Ectodermal cell (in vitro differentiated cells): ENCODE measurements at regions not wholly inside any gene's neighbourhood (a gene's known extent, or its start where the extent isn't known, plus 50 kb on each side); places are given as distances from the start of the nearest gene placed in this dataset.

Source experiments
- H3K27ac ChIP-seq: 2 replicates; pipeline ENCODE4 v1.7.0; 2013; ENCODE audit warnings: mild to moderate bottlenecking, low read depth, low read length; ENCODE audit not compliant: insufficient read depth, poor library complexity, severe bottlenecking
- H3K27me3 ChIP-seq: 2 replicates; pipeline ENCODE4 v1.7.0; 2013; ENCODE audit warnings: mild to moderate bottlenecking, low read length; ENCODE audit not compliant: insufficient read depth, control insufficient read depth, poor library complexity, severe bottlenecking
- H3K36me3 ChIP-seq: one replicate; pipeline ENCODE4 v1.7.0; 2013; ENCODE audit warnings: low read length; ENCODE audit not compliant: control insufficient read depth, insufficient read depth
- H3K4me1 ChIP-seq: one replicate; pipeline ENCODE4 v1.7.0; 2013; ENCODE audit warnings: low read length; ENCODE audit not compliant: control insufficient read depth, insufficient read depth
- H3K4me3 ChIP-seq: 2 replicates; pipeline ENCODE4 v1.7.0; 2013; ENCODE audit warnings: low read depth, low read length, control low read depth; ENCODE audit not compliant: insufficient read depth
- H3K9me3 ChIP-seq: 2 replicates; pipeline ENCODE4 v1.7.0; 2013; ENCODE audit warnings: mild to moderate bottlenecking, low read length, moderate library complexity; ENCODE audit not compliant: control insufficient read depth
- WGBS, 2 experiments: methylation state at CpG; one replicate each; pipeline ENCODE4 v1.1.7; 2013; ENCODE audit warnings: missing lambda C conversion rate in 2 of 2; 5-methylcytosine and 5-hydroxymethylcytosine counted together

DNA sequence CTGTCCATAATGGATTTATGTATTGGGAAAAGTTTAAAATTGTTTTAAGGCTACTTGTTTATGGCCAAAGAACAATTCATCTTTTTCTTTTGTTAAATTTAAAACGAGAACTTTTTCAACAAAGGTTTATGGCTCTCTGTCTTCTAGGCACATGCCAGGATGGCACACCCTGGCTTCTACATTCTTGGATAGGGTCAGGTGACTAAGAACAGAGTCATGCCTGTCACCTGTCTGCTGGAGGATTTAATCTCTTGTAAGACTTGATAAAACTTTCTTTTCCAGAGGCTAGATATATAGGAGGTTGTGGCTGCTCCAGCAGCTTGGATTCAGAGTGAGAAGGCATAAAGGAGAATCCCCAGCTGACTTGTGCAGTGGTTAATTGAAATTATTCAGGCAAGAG, 915.4 kb downstream of the GATA3 start:
- no peaks in the 10 kb centered on the region for H3K4me1 ChIP-seq
- H3K27me3 ChIP-seq = no peaks in the 10 kb centered on the region
- no peaks in the 10 kb centered on the region for H3K9me3 ChIP-seq
- WGBS, 2 experiments = 92 to 100% methylated on average over 1 of the region's 1 CpG
- no peak overlapping the region for H3K4me3 ChIP-seq
- no peak overlapping the region for H3K27ac ChIP-seq
- H3K36me3 ChIP-seq = no peaks in the 10 kb centered on the region

GRCh38 chr10:8975535-8975934, 921.0 kb downstream of the GATA3 start:
- Histone ChIP-seq H3K4me3 (no peak overlapping the region), H3K27me3 (no peaks in the 10 kb centered on the region), H3K36me3 (no peaks in the 10 kb centered on the region), H3K4me1 (no peaks in the 10 kb centered on the region), H3K9me3 (no peaks in the 10 kb centered on the region), H3K27ac (no peak overlapping the region)
- WGBS, 2 experiments = 81 to 82% methylated on average over 4 of the region's 4 CpGs

GRCh38 chr10:8978100-8978499, 923.6 kb downstream of the GATA3 start:
- WGBS, 2 experiments = 88 to 97% methylated on average over 2 of the region's 3 CpGs
- no peaks in the 10 kb centered on the region for H3K27me3 ChIP-seq

GRCh38 chr10:8979976-8980375, 925.5 kb downstream of the GATA3 start:
- Histone ChIP-seq H3K27me3 (no peaks in the 10 kb centered on the region), H3K27ac (no peak overlapping the region), H3K4me3 (no peak overlapping the region), H3K4me1 (no peaks in the 10 kb centered on the region), H3K36me3 (no peaks in the 10 kb centered on the region), H3K9me3 (no peaks in the 10 kb centered on the region)
- WGBS, 2 experiments = 93 to 94% methylated on average over 2 to 4 of the region's 4 CpGs

More at GRCh38 chr10:8978100-8978499, 923.6 kb downstream of the GATA3 start:
- H3K9me3 ChIP-seq = no peaks in the 10 kb centered on the region
- H3K27ac ChIP-seq = no peak overlapping the region
- H3K36me3 ChIP-seq = no peaks in the 10 kb centered on the region
- H3K4me3 ChIP-seq = no peak overlapping the region
- H3K4me1 ChIP-seq = no peaks in the 10 kb centered on the region

DNA sequence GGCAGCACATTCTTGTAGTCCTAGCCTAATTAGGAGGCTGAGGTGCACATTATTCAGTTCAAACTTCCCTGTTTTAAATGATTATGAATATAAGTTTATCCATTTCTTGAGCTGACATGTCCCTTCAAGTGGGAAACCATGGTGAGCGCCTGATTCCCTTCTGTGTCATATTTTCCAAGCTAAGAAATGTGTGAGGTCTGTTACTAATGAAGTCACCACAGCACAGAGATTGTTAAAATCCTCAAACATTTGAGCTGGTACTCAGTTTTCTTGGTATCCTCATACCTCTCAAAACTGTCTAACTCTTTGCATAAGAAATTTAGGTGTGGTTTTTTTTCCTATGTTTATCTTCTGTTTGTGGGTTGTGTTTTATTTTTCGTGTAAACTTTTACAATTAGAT, 926.8 kb downstream of the GATA3 start:
- H3K9me3 ChIP-seq = no peaks in the 10 kb centered on the region
- 83 to 95% methylated on average over 1 to 2 of the region's 2 CpGs for WGBS, 2 experiments
- no peaks in the 10 kb centered on the region for H3K4me1 ChIP-seq
- H3K27me3 ChIP-seq = no peaks in the 10 kb centered on the region
- H3K27ac ChIP-seq = no peak overlapping the region
- no peak overlapping the region for H3K4me3 ChIP-seq
- no peaks in the 10 kb centered on the region for H3K36me3 ChIP-seq

DNA sequence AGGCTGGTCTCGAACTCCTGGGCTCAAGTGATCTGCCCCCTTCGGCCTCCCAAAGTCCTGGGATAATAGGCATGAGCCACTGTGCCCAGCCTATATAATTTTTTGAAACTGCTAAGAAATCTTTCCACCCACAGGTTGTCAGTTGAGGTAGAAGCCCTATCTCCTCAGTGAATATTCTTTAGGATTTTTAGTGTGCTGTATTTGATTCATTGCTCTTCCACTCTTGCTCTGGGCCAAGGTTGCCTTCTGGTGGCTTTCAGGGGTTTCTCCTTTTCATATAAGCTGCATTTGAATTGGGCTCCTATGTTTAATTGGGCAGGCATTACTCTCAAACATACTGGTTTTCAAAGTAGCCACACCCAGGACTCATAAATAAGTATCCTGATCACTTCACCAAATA, 931.2 kb downstream of the GATA3 start:
- no peaks in the 10 kb centered on the region for H3K4me1 ChIP-seq
- H3K27ac ChIP-seq = no peak overlapping the region
- 90 to 96% methylated on average over 2 of the region's 2 CpGs for WGBS, 2 experiments
- no peak overlapping the region for H3K4me3 ChIP-seq
- no peaks in the 10 kb centered on the region for H3K9me3 ChIP-seq
- H3K27me3 ChIP-seq = no peaks in the 10 kb centered on the region
- no peaks in the 10 kb centered on the region for H3K36me3 ChIP-seq

- WGBS, 2 experiments = 87 to 89% methylated on average over 6 of the region's 6 CpGs
- Histone ChIP-seq H3K27me3 (no peaks in the 10 kb centered on the region), H3K9me3 (no peaks in the 10 kb centered on the region), H3K36me3 (no peaks in the 10 kb centered on the region), H3K4me1 (no peaks in the 10 kb centered on the region), H3K4me3 (no peak overlapping the region), H3K27ac (no peak overlapping the region)
Measured at GRCh38 chr10:8986975-8987374, 932.5 kb downstream of the GATA3 start.

DNA sequence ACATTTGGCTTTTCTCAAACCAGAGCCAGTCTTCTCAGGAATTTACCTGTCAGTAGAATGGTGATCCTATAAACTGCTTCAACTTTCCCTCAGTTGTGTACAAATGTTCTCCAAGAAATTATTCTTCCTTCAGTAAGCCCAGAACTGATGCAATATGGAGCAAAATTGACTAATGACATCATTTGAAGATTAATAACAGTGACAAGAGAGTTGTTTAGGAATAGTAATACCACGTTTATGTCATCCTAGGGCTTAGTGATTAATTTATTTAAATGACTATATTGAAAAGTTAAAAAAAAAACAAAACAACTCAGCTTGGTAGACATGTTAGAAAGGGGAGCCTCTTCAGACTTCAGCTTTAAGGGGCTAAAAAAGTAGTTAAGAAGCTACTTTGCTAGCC, 933.2 kb downstream of the GATA3 start:
- H3K4me3 ChIP-seq = no peak overlapping the region
- no CpG with 5 or more reads among the region's 1 CpG for WGBS, 2 experiments

DNA sequence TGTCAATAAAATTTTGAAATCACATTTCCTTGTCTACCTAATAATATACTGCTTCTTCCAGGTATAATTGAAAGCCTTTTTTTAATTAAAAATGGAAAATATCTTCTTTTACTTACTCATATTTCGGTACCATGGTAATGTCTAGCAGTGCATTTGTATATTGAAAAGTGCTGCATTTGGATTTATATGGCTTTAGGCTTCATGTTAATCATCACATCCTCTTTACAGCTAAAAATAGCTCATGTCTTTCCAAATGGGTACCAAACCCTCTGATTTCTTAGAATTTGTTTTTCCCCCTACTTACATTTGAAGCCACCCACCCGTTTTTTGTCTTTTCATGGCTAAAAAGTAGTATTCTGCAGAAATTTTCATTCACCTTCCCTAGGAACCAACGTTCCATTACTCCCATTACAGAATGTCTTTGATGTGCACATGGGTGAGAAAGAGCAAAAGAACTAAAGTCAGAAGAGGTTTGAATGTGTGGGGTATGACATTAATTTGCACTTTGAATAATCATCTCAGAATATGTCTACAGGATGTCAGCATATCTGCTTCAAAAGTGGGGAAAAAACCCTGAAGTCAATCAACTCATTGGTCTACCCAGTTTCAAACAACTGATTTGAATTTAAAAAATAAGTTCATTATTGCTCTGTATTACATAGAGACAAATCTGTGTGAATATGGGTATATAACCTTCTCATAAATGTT, 935.9 kb downstream of the GATA3 start:
- Histone ChIP-seq H3K4me3 (no peak overlapping the region), H3K36me3 (no peaks in the 10 kb centered on the region), H3K9me3 (no peaks in the 10 kb centered on the region), H3K27ac (no peak overlapping the region), H3K27me3 (no peaks in the 10 kb centered on the region), H3K4me1 (no peaks in the 10 kb centered on the region)
- 82 to 100% methylated on average over 1 to 2 of the region's 3 CpGs for WGBS, 2 experiments

More for the DNA sequence above, 933.2 kb downstream of the GATA3 start:
- Histone ChIP-seq H3K9me3 (no peaks in the 10 kb centered on the region), H3K4me1 (no peaks in the 10 kb centered on the region), H3K27me3 (no peaks in the 10 kb centered on the region), H3K27ac (no peak overlapping the region), H3K36me3 (no peaks in the 10 kb centered on the region)

- H3K27ac ChIP-seq = no peak overlapping the region
- no peaks in the 10 kb centered on the region for H3K4me1 ChIP-seq
- H3K9me3 ChIP-seq = no peaks in the 10 kb centered on the region
- WGBS, 2 experiments = 98 to 100% methylated on average over 1 of the region's 1 CpG
- no peaks in the 10 kb centered on the region for H3K36me3 ChIP-seq
- no peaks in the 10 kb centered on the region for H3K27me3 ChIP-seq
- no peak overlapping the region for H3K4me3 ChIP-seq
Measured at GRCh38 chr10:8992009-8992408, 937.5 kb downstream of the GATA3 start.

- H3K4me1 ChIP-seq = no peaks in the 10 kb centered on the region
- H3K9me3 ChIP-seq = no peaks in the 10 kb centered on the region
- no peaks in the 10 kb centered on the region for H3K27me3 ChIP-seq
- 94 to 95% methylated on average over 7 to 8 of the region's 8 CpGs for WGBS, 2 experiments
- no peak overlapping the region for H3K4me3 ChIP-seq
- no peak overlapping the region for H3K27ac ChIP-seq
- H3K36me3 ChIP-seq = no peaks in the 10 kb centered on the region
Measured at GRCh38 chr10:8993864-8994263, 939.4 kb downstream of the GATA3 start.
